ENCODE measurements at regions not wholly inside any gene's neighbourhood (a gene's known extent, or its start where the extent isn't known, plus 50 kb on each side); places are given as distances from the start of the nearest gene placed in this dataset.

GRCh38 chr21:37987668-37988067, 71.4 kb upstream of the KCNJ6 start:
- no peak for TF ChIP-seq CTCF (IDR thresholded peaks at IDR 0.05)
- TF ChIP-seq POLR2AphosphoS5 (IDR thresholded peaks at IDR 0.05; ENCODE audit: insufficient read depth in 1 of 2, low read depth in 1 of 2) = no peak
- TF ChIP-seq POLR2A (IDR thresholded peaks at IDR 0.05) = no peak
